GM10266 (cell line): ENCODE measurements at regions not wholly inside any gene's neighbourhood (a gene's known extent, or its start where the extent isn't known, plus 50 kb on each side); places are given as distances from the start of the nearest gene placed in this dataset.
"Not testable (repeated sequence)": the region's sequence is repeated elsewhere in the genome, so short reads cannot be mapped to it uniquely, and the experiment has no call there.

Source experiments
- DNase-seq: peaks from one replicate; pipeline ENCODE4 v3.0.0; 2012; ENCODE audit errors: extremely low spot score
- CTCF ChIP-seq: IDR thresholded peaks from 2 replicates; pipeline ENCODE4 v1.5.1; 2012; ENCODE audit warnings: mild to moderate bottlenecking, low read depth; ENCODE audit not compliant: control insufficient read depth, insufficient read depth; ENCODE audit errors: missing control alignments

- TF ChIP-seq CTCF: no peak
These were observed 156.3 kb upstream of the PZP start for GRCh38 chr12:9364224-9365176.

GRCh38 chr12:9363145-9363544, 154.9 kb upstream of the PZP start:
- DNase-seq: no peak
- TF ChIP-seq CTCF: no peak

More at GRCh38 chr12:9364224-9365176, 156.3 kb upstream of the PZP start:
- DNase-seq: peak; percentile 53

GRCh38 chr12:9361879-9362326, 153.7 kb upstream of the PZP start:
- peak; percentile 63 for DNase-seq
- no peak for TF ChIP-seq CTCF

- not testable (repeated sequence) for DNase-seq
These were observed 146.0 kb upstream of the PZP start for GRCh38 chr12:9354009-9354754.

- no peak for DNase-seq
- TF ChIP-seq CTCF: no peak
These were observed 142.9 kb upstream of the PZP start for GRCh38 chr12:9351136-9351535.

- no peak for TF ChIP-seq CTCF
- DNase-seq: no peak
These were observed 142.0 kb upstream of the PZP start for GRCh38 chr12:9349888-9350885.
